Fibroblast of mammary gland (primary cell): ENCODE measurements at regions not wholly inside any gene's neighbourhood (a gene's known extent, or its start where the extent isn't known, plus 50 kb on each side); places are given as distances from the start of the nearest gene placed in this dataset.
"Not testable (repeated sequence)": the region's sequence is repeated elsewhere in the genome, so short reads cannot be mapped to it uniquely, and the experiment has no call there.

Source experiments
- DNase-seq: peaks from one replicate; pipeline ENCODE4 v3.0.0-alpha.2; 2010; ENCODE audit warnings: low read depth
- H3K4me3 ChIP-seq: 2 replicates; pipeline ENCODE4 v1.5.1; 2011; ENCODE audit warnings: low read depth, mild to moderate bottlenecking, low read length, moderate library complexity; ENCODE audit not compliant: control insufficient read depth
- CTCF ChIP-seq: conservative IDR thresholded peaks from 2 replicates; pipeline ENCODE4 v1.5.1; 2011; ENCODE audit warnings: low read depth, low read length, inconsistent platforms; ENCODE audit not compliant: control insufficient read depth, insufficient read depth

- no peak for TF ChIP-seq CTCF
- no peak overlapping the region for H3K4me3 ChIP-seq
- DNase-seq, result no peak
Observed at GRCh38 chr1:19024532-19024931, 68.1 kb upstream of the IFFO2 start.

GRCh38 chr1:19023787-19024186, 67.3 kb upstream of the IFFO2 start:
- H3K4me3 ChIP-seq, result no peak overlapping the region
- DNase-seq, result no peak
- TF ChIP-seq CTCF, result no peak

GRCh38 chr1:19021845-19022244, 65.4 kb upstream of the IFFO2 start:
- DNase-seq, result no peak
- TF ChIP-seq CTCF, result no peak
- H3K4me3 ChIP-seq, result no peak overlapping the region

- not testable (repeated sequence) for H3K4me3 ChIP-seq, DNase-seq
Observed at GRCh38 chr1:19019288-19019687, 62.8 kb upstream of the IFFO2 start.

- no peak overlapping the region for H3K4me3 ChIP-seq
- no peak for DNase-seq
- TF ChIP-seq CTCF, result no peak
Observed at GRCh38 chr1:19015476-19015875, 59.0 kb upstream of the IFFO2 start.

GRCh38 chr1:19014765-19015164, 58.3 kb upstream of the IFFO2 start:
- no peak for TF ChIP-seq CTCF
- DNase-seq, result no peak
- H3K4me3 ChIP-seq, result no peak overlapping the region

- H3K4me3 ChIP-seq, result no peak overlapping the region
- TF ChIP-seq CTCF, result no peak
- no peak for DNase-seq
Observed at GRCh38 chr1:19013826-19014548, 57.5 kb upstream of the IFFO2 start.
